Hypothalamus (tissue), 51 donors: ENCODE measurements at regions not wholly inside any gene's neighbourhood (a gene's known extent, or its start where the extent isn't known, plus 50 kb on each side); places are given as distances from the start of the nearest gene placed in this dataset.

ENCODE experiments used
- DNase-seq, 51 donors: peaks; one replicate each; lab custom pipeline; 2025; lab: John Stamatoyannopoulos, UW

DNA sequence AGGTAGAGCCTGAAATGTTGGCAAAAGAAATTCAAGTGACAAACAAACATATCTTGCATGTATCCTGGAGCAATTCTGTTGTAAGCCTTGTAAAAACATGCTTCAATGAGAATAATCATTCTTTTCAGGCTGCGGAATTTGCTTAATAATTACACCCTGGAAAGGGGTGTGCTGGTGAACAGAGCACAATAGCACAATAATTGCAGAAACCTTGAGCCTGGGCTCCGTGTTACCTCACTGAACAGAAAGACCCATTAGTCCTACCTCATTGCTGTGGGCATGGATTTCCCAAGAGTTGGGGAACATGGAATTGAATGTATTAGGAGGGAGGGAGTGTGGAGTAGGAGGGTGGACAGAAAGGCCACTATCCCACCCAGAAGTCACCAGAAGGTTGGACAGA, 168.0 kb upstream of the ALKAL2 start:
- DNase-seq = no peak

- DNase-seq = no peak
Measured at GRCh38 chr2:455015-455705, 167.3 kb upstream of the ALKAL2 start.

DNA sequence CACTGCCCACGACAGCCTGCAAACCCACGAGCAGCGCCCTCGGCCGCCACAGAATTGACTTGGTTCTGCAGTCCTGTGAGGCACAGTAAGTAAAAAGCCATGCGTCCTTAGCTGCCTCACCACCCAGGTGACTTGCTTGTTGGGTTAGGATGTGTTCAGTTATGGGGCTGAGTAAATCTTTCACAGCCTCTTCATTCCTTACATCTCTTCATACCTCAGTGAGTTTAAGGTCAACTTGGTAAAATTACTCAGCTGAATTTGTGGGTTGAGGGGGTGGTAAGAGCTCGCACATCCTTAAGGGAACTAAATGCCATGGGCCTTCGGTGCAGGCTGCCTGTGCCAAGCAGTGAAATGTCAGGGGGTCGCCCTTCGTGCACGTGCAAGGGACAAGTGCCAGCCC, 165.2 kb upstream of the ALKAL2 start:
- DNase-seq = no peak

- DNase-seq = no peak
Measured at GRCh38 chr2:451495-451894, 163.6 kb upstream of the ALKAL2 start.

GRCh38 chr2:449246-450067, 161.6 kb upstream of the ALKAL2 start:
- no peak for DNase-seq

DNA sequence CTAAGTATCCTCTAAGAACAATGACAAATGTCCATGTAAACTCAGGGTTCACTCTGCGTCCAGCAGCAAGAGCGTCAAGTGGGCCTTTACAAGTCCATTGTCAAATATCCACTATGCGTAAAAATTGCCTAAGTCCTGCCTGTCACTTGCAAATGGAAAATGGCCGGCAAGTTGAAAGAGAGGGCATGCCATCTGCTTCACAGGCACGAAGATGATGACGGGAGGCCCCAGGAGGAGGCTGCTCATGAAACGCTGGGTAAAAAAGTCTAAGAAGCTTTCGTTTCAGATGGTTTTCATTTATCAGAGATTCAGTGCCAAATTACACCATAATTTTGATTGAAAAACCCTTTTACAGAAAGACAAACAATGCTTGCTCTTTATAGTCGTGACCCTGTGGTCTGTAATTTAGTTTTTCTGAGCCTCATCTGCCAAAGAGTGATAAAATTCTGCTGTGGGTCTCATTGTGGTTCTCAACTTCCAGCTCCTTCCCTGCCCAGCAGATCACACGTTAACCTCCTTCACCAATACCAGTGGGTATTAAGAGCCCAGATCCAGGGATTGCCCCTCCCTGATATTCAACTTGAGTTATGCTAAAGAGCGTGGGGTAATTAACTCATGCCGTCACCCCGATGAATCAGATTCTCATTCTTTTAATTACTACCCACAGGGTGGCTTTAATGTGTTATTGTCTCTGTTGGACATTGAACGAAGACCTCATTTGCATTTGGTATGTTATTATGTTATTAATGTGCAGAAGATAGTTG, 160.2 kb upstream of the ALKAL2 start:
- no peak for DNase-seq

DNA sequence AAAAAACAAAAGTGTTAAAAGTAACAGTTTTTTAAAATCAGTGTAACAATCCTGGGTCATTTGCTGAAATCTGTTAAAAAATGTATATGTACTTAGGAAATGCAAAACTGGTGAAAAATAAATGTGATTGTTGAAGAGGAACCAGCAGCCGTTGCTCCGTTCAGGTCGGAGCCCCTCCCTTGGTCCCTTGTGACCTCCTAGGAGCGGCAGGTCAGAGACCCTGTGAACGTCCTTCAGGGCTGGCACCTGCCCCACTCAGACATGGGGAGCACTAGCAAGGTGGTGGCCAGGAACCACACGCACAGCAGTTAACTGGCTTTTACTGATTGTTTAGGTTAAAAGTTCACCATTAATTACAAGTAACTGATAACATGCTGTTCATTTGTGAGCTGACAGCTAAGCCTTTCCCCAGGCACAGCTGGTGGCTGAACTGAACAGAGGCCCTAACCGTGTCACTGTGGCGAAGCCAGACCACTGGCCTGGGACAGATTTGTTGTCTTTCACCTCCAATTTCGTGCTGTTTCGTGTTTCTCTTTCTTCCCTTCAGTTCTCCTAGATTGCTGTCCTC, 159.2 kb upstream of the ALKAL2 start:
- DNase-seq = no peak

GRCh38 chr2:446303-446874, 158.5 kb upstream of the ALKAL2 start:
- DNase-seq = no peak

GRCh38 chr2:445896-446295, 158.0 kb upstream of the ALKAL2 start:
- DNase-seq = no peak

DNA sequence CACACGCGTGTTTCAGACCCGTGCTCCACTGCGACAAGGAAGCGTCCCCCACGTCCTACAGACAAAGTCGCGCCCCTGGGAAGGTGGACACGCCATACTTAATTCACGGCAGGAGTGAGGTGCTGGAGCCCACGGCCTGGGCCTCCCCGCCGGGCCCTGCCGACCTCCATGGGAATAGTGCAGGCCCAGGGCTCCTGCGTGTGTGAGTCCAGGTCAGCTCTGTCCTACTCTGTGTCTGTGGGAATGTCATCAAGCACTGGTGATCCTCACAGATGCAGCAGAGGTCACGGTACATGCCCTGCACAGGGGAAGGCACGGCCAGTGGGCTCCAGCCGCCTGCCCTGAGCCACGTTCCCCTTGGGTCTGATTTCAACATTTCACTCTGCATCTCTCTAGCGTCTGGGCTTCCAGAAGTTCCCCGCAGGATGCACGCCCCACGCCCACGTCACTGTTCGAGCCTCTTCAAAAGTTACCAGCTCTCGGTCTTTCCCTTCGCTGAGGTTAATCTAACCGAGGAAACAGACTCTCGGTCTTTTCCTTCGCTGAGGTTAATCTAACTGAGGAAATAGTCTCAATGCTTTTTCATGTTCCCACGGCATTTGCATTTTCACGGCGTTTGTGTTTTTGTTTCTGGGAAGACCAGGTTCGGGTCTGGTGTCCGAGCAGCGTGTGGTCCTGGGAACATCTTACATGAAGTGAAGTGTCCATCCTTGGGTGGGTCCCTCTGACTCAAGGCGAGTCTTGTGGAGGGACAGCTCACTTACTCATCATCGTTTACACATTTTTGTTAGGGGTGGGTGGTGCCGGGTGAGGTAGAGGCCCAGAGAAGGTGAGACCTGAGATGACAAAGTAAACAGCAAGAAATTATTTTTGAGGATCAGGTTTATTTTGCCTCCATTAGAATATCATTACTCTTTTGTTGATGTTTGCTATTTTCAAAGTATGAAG, 157.3 kb upstream of the ALKAL2 start:
- no peak for DNase-seq

DNA sequence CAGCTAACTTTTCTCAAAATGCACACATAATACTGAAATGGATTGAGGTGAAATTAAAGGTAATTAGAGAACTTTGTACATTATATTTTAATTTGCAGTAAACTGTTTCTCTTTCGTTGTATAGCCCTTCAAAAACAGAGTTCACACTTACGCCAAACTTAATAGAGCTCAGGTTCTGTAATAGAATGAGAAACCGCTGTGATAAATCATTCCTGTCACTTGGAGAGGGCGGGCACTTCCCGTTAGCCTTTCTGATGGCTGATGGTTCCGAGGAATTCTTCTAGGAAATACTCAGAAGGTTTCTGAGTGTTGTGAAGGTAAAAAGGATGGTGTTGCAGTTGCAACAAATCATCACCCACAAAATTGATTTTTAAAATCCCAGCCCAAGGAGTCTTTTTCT, 155.8 kb upstream of the ALKAL2 start:
- DNase-seq = no peak

DNA sequence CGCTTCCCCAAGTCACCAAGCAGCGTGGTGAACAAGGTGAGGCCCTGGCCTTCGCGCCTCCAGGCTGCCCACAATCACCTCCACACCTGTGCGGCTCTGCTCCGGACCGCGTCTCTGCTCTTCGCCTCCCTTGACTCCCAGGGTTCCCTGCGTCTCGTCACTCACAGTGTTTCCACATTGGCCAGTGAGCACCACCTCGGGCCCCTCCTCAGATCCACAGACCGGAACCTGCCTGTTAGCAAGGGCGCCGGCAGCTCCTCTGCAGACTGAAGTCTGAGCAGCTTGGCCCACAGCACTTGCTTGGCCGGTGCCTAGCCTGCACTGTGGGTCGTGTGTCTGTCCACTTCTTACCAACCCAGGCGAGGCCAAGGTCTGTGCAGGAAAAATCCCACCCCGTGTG, 155.3 kb upstream of the ALKAL2 start:
- no peak for DNase-seq

DNA sequence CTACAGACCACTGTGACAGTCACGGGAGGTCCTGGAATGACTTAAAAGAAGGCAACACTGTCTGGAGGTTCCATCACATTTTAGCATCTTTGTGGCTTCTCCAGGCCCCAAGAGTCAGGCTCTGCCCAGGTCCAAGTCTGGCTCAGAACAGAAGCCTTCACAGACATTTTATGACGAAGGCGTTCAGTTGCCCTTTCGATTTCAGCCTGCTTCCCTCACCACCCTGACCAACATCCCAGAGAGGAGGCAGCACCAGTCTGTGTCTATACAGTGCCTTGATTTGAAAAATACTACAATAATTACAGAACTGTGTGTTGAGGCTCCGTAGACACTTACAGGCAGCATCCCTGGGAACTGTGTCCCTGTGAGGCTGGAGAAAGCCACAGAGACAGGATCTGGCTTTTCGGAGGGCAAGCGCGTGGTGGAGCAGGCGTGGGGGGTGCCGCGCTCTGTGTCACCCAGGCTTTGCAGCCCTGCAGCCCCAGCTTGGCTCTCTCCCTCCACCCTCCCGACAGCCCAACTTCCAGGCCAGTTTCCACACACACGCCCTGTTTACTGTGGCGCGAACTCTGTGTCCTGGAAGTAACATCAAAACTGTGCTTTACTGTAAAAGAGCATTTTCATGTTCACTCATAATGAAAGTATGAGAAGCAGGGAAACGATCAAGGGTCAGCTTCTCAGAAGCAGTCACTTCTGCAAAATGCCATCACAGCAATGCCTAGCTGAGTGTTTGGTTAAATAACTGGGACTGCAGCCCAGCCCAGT, 153.5 kb upstream of the ALKAL2 start:
- DNase-seq = no peak

DNA sequence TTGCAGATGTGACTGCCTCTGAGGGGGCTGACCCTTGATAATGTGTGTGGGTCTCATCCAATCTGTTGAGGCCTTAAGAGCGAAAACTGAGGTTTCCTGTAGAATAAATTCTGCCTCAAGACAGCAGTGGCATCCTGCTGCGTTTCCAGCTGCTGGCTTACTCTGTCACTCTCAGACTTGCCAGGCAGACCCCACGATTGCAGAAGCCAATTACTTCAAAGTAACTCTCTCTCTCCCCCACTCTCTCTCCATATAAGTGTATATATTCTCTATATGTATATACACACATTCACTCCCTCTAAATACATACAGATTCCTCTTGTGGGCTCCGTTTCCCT, 152.5 kb upstream of the ALKAL2 start:
- no peak for DNase-seq

GRCh38 chr2:439556-440402, 151.9 kb upstream of the ALKAL2 start:
- DNase-seq = peak in 21 of 51 donors; percentile 8 to 69 (median 36)

DNA sequence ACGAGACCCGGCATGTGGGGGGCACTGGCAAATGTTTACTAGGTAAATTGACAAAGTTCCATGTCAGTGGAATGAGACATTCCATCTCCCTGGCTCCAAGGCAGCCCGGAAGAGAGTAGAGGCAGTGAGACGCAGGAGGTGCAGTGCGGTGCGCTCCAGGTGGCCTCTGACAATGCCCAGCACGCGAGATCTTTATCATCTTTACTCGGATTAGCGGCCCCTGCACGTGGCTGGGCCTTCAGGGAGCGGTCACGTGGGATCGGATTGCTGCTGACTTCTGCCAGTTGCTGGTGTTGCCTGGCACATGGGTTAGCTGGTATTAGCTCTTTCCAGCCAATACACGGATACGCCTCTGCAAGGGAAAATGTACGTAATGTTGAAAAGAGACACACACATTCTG, 151.2 kb upstream of the ALKAL2 start:
- no peak for DNase-seq

GRCh38 chr2:437756-438393, 150.0 kb upstream of the ALKAL2 start:
- DNase-seq = no peak

DNA sequence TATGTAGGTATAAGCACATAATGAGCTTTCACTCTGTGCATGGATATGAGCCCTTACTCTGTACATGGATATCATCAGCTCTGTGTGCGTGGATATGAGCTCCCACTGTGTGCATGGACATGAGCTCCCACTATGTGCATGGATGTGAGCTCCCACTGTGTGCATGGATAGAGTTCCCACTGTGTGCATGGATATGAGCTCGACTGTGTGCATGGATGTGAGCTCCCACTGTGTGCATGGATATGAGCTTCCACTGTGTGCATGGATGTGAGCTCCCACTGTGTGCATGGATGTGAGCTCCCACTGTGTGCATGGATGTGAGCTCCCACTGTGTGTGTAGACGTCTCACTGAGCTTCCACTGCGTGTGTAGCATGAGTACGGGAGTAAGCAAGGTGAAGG, 149.3 kb upstream of the ALKAL2 start:
- no peak for DNase-seq
